H54 (cell line): ENCODE measurements at regions not wholly inside any gene's neighbourhood (a gene's known extent, or its start where the extent isn't known, plus 50 kb on each side); places are given as distances from the start of the nearest gene placed in this dataset.
"Not testable (repeated sequence)": the region's sequence is repeated elsewhere in the genome, so short reads cannot be mapped to it uniquely, and the experiment has no call there.

ENCODE experiments used
- DNase-seq: peaks from one replicate; pipeline ENCODE4 v3.0.0; 2011; ENCODE audit warnings: low spot score, mixed read lengths; ENCODE audit not compliant: insufficient read length
- FAIRE-seq: peaks from 3 replicates; lab custom pipeline; 2011; peaks lifted over from hg19 to GRCh38; lab: Jason Lieb, UNC
- POLR2A ChIP-seq: IDR thresholded peaks from 2 replicates; pipeline ENCODE4 v1.6.1; 2011; ENCODE audit warnings: low read depth, mild to moderate bottlenecking, low read length

DNA sequence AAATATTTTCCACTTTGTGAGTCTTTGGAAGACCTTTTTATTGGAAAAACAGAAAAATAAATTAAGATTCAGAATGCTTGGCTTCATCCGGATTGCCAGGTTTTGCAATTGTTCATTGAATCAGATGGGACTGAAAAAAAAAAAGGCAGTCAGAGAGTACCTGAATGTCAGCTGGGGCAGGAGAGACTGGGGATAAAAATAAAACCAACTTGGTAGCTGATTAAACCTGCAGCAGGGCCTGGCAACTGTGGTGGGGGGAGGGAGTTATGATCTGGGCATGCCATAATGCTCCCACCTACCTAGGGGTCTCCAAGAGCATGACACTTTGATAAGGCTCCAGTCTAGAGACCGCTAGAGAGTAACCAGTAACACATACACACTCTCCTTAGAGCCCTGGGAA is 454.4 kb downstream of the DTWD2 start:
- no peak for FAIRE-seq
- TF ChIP-seq POLR2A, result no peak
- no peak for DNase-seq

GRCh38 chr5:118533156-118533555 is 455.2 kb downstream of the DTWD2 start:
- no peak for TF ChIP-seq POLR2A
- DNase-seq (no peak), FAIRE-seq (no peak)

DNA sequence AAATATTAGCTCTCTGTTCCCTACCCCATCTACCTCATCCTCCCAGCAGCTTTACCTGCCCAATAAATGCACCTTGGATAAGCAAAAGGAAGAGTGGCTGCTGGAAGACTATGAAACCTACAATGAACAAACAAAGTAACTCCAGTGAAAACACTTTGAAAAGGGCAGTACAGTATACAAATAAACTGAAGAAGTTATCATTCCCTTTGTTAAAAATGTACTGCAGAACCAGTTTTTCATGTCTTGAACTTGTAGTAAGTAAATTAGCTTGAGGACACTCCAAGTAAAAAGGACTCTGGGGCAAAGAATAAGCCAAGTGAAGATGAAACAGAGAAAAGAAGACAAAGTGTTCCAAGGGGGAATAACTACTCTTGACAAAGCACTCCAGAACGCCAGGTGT is 457.1 kb downstream of the DTWD2 start:
- no peak for DNase-seq
- no peak for FAIRE-seq
- no peak for TF ChIP-seq POLR2A

DNA sequence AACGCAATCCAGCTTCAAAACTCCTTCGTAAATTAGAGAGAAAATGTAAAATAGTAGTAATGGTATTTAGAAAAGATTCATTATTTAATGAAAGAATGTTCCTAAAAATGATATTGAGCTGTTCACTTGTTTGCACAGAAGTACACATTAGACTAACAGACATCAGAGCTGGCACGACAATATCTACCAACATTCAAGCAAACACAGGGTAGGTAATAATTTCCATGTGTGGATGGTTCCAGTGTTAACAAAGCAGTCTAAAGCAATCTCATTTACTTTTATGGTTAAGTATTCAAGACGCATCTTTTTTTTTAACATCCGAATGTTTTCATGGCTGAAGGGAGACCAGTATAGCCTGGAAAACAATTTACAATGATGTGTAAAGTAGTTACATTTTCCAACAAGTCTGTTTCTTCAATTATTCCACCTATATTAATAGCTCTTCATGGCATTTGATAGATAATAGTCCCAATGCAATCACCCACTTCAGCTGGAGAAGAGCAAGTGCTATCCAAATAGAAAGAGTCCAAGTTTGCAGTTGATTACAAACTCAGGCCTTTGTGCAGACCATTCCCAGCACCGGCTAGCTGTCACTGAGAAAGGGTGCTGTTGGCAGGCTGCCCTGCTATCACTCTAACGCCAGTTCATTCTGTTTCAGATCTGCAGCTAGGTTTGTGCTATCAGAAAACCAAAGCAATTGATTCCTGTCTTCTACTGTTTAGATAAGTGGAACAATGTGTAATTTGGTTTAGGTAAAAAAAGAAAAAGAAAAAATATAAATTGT is 458.8 kb downstream of the DTWD2 start:
- no peak for FAIRE-seq
- no peak for DNase-seq
- no peak for TF ChIP-seq POLR2A

- no peak for FAIRE-seq
- DNase-seq, result no peak
- TF ChIP-seq POLR2A, result no peak
These were observed 465.7 kb downstream of the DTWD2 start for GRCh38 chr5:118522626-118523025.

- FAIRE-seq, result no peak
- TF ChIP-seq POLR2A, result no peak
- no peak for DNase-seq
These were observed 467.5 kb downstream of the DTWD2 start for GRCh38 chr5:118520771-118521415.

- no peak for TF ChIP-seq POLR2A
- FAIRE-seq, result no peak
- DNase-seq, result no peak
These were observed 468.9 kb downstream of the DTWD2 start for GRCh38 chr5:118519466-118519865.

- DNase-seq, result no peak
- no peak for FAIRE-seq
These were observed 469.6 kb downstream of the DTWD2 start for GRCh38 chr5:118518720-118519119.

DNA sequence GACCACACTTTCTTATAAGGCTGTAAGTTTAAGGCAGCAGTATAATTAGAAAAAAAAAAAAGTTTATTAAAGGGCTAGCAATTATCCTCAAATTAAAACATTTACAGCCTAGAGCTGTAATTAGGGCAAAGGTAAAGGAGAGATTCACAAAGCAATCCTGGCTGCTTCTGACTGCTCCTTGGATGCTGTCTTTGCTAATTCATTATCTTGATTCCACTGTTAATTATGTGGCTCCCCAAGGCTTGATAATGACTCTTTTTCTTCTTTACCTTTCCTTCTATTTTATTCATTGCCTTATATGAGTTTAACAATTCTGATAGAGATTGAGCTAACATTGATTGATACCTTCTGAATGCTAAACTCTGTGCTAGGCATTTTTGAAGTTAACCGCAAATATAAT is 476.5 kb downstream of the DTWD2 start:
- no peak for TF ChIP-seq POLR2A
- DNase-seq (no peak), FAIRE-seq (no peak)

More at GRCh38 chr5:118518720-118519119, 469.6 kb downstream of the DTWD2 start:
- TF ChIP-seq POLR2A, result no peak

- DNase-seq (no peak), FAIRE-seq (no peak)
- TF ChIP-seq POLR2A, result no peak
These were observed 482.0 kb downstream of the DTWD2 start for GRCh38 chr5:118506217-118506852.

DNA sequence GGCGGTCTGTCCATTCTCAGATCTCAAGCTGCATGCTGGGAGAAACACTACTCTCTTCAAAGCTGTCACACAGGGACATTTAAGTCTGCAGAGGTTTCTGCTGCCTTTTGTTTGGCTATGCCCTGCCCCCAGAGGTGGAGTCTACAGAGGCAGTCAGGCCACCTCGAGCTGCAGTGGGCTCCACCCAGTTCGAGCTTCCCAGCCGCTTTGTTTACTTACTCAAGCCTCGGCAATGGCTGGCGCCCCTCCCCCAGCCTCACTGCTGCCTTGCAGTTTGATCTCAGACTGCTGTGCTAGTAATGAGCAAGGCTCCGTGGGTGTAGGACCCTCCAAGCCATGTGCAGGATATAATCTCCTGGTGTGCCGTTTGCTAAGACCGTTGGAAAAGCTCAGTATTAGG is 486.1 kb downstream of the DTWD2 start:
- FAIRE-seq, DNase-seq: not testable (repeated sequence)

- no peak for TF ChIP-seq POLR2A
- DNase-seq, result no peak
- no peak for FAIRE-seq
These were observed 497.0 kb downstream of the DTWD2 start for GRCh38 chr5:118491351-118491750.

- FAIRE-seq (no peak), DNase-seq (no peak)
- TF ChIP-seq POLR2A, result no peak
These were observed 501.6 kb downstream of the DTWD2 start for GRCh38 chr5:118486647-118487225.

DNA sequence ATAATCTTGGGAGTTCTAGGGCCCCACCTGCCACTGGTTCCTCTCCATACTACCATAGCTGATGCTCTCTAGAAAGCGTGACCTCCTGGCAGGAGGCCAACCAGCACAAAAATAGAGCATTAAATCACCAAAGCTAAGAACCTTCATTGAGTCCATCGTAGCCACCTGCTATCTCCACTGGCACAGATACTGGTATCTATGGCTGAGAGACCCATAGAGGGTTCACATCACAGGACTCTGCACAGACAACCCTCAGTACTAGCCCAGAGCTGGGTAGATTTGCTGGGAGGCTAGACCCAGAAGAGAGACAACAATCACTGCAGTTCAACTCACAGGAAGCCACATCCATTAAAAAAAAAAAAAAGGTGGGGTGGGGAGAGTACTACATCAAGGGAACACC is 509.1 kb downstream of the DTWD2 start:
- FAIRE-seq (no peak), DNase-seq (no peak)
- TF ChIP-seq POLR2A, result no peak
